GM12891 (cell line): ENCODE measurements at regions not wholly inside any gene's neighbourhood (a gene's known extent, or its start where the extent isn't known, plus 50 kb on each side); places are given as distances from the start of the nearest gene placed in this dataset.

Experiments used
- PAX5 ChIP-seq: IDR thresholded peaks from 2 replicates; pipeline ENCODE4 v1.6.1; 2011; ENCODE audit warnings: low read length, moderate library complexity, mild to moderate bottlenecking; ENCODE audit not compliant: insufficient read depth, severe bottlenecking
- POLR2A ChIP-seq: IDR thresholded peaks from 2 replicates; pipeline ENCODE4 v1.6.1; 2011; ENCODE audit warnings: low read depth, low read length, control low read depth
- POLR2AphosphoS5 ChIP-seq: IDR thresholded peaks from 2 replicates; pipeline ENCODE4 v1.6.1; 2011; ENCODE audit warnings: low read depth, low read length, control low read depth
- TAF1 ChIP-seq: IDR thresholded peaks from 2 replicates; pipeline ENCODE4 v1.6.1; 2011; ENCODE audit warnings: low read depth, low read length, control low read depth

GRCh38 chr11:12600829-12601228 is 73.4 kb upstream of the TEAD1 start:
- TF ChIP-seq POLR2AphosphoS5 (no peak), POLR2A (no peak), PAX5 (no peak), TAF1 (no peak)
